ENCODE measurements at regions not wholly inside any gene's neighbourhood (a gene's known extent, or its start where the extent isn't known, plus 50 kb on each side); places are given as distances from the start of the nearest gene placed in this dataset.

GRCh38 chr1:227379555-227379892, 61.2 kb upstream of the CDC42BPA start:
- Histone ChIP-seq H3K9me3 (ENCODE audit: control insufficient read depth, low read length) (no peaks in the 10 kb centered on the region), H3K9ac (ENCODE audit: low read length) (no peak overlapping the region), H3K27me3 (ENCODE audit: control insufficient read depth, insufficient read depth, low read length) (no peaks in the 10 kb centered on the region), H3K4me1 (ENCODE audit: control insufficient read depth, insufficient read depth, low read length) (peaks cover 9% of the 10 kb centered on the region), H3K36me3 (ENCODE audit: control insufficient read depth, insufficient read depth, low read length) (no peaks in the 10 kb centered on the region), H3K4me3 (ENCODE audit: low read length) (no peak overlapping the region)

GRCh38 chr1:227378871-227379554, 60.7 kb upstream of the CDC42BPA start:
- Histone ChIP-seq H3K9me3 (ENCODE audit: control insufficient read depth, low read length) (no peaks in the 10 kb centered on the region), H3K4me1 (ENCODE audit: control insufficient read depth, insufficient read depth, low read length) (peaks cover 9% of the 10 kb centered on the region), H3K36me3 (ENCODE audit: control insufficient read depth, insufficient read depth, low read length) (no peaks in the 10 kb centered on the region), H3K4me3 (ENCODE audit: low read length) (no peak overlapping the region), H3K27me3 (ENCODE audit: control insufficient read depth, insufficient read depth, low read length) (no peaks in the 10 kb centered on the region), H3K9ac (ENCODE audit: low read length) (no peak overlapping the region)

GRCh38 chr1:227378181-227378580, 59.9 kb upstream of the CDC42BPA start:
- no peak overlapping the region for H3K4me3 ChIP-seq (ENCODE audit: low read length)
- no peaks in the 10 kb centered on the region for H3K27me3 ChIP-seq (ENCODE audit: control insufficient read depth, insufficient read depth, low read length)
- no peaks in the 10 kb centered on the region for H3K36me3 ChIP-seq (ENCODE audit: control insufficient read depth, insufficient read depth, low read length)
- H3K9me3 ChIP-seq (ENCODE audit: control insufficient read depth, low read length), result no peaks in the 10 kb centered on the region
- no peak overlapping the region for H3K9ac ChIP-seq (ENCODE audit: low read length)
- H3K4me1 ChIP-seq (ENCODE audit: control insufficient read depth, insufficient read depth, low read length), result peaks cover 11% of the 10 kb centered on the region

DNA sequence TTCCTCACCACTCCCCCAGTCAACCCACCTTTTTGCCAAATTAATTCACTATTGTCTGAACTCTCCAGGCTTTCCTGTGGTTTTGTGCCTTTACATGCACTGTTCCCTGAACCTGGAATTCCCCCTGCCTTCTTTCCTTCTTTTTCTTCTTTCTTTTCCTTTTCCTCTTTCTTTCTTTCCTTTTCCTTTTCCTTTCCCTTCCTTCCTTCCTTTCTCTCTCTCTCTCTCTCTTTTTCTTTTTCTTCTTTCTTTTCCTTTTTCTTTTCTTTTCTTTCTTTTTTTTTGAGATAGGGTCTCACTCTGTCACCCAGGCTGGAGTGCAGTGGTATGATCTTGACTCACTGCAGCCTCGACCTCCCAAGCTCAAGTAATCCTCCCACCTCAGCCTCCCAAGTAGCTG, 56.6 kb upstream of the CDC42BPA start:
- Histone ChIP-seq H3K4me3 (ENCODE audit: low read length) (no peak overlapping the region), H3K27me3 (ENCODE audit: control insufficient read depth, insufficient read depth, low read length) (no peaks in the 10 kb centered on the region), H3K4me1 (ENCODE audit: control insufficient read depth, insufficient read depth, low read length) (peaks cover 42% of the 10 kb centered on the region), H3K9me3 (ENCODE audit: control insufficient read depth, low read length) (no peaks in the 10 kb centered on the region), H3K36me3 (ENCODE audit: control insufficient read depth, insufficient read depth, low read length) (no peaks in the 10 kb centered on the region), H3K9ac (ENCODE audit: low read length) (no peak overlapping the region)

DNA sequence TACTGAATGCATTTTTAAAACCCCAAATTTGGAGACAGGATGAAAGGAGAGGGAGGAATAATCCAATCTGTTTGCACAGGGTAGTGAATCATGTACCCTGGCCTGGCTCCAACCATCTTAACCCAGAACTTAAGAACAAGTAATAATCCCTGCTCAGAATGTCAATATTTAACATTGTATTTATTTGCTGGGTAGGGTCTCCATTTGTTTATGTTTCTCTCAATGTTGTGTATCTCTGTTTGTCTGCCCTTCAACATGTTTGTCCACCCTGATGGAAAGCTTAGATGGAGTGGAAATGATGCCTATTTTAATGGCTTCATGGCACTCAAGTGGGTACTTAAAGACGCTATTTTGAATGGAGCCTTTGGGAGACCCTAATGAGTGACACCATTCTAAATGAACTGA, 54.4 kb upstream of the CDC42BPA start:
- no peaks in the 10 kb centered on the region for H3K36me3 ChIP-seq (ENCODE audit: control insufficient read depth, insufficient read depth, low read length)
- no peak overlapping the region for H3K9ac ChIP-seq (ENCODE audit: low read length)
- H3K27me3 ChIP-seq (ENCODE audit: control insufficient read depth, insufficient read depth, low read length), result no peaks in the 10 kb centered on the region
- H3K4me3 ChIP-seq (ENCODE audit: low read length), result no peak overlapping the region
- H3K9me3 ChIP-seq (ENCODE audit: control insufficient read depth, low read length), result no peaks in the 10 kb centered on the region
- peaks cover 45% of the 10 kb centered on the region for H3K4me1 ChIP-seq (ENCODE audit: control insufficient read depth, insufficient read depth, low read length)

- H3K9ac ChIP-seq (ENCODE audit: low read length), result no peak overlapping the region
- H3K4me3 ChIP-seq (ENCODE audit: low read length), result no peak overlapping the region
These were observed 52.4 kb upstream of the CDC42BPA start for GRCh38 chr1:227370533-227371254.

DNA sequence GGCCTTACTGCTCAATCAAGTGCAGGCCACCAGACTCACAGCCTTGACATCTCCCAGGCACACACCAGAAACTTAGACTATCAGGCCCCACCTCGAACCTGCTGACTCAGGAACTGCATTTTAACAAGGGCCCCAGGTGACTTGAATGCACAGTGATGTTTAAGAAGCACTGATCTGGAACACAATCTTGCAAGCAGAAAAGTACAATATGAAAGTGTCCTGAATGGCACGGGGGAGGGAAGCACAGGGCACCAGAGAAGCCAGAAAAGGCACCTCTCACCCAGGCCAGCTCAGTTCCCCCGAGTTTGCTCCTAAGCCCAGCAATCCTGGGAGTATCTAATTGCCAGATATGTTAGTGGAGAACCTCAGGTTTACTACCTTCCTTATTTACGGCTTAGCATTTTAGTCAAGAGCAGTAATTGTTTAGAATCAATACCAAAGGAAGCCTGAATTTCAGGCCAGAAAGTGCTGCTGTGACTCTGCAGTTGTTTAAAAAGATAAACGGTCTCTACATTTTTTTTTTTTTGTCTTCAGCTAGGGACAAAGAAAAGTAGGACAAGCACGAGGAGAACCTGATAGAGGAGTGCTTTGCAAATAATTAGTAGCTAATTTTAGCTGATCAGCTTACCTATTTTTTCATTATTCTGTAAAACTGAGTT, 50.9 kb upstream of the CDC42BPA start:
- Histone ChIP-seq H3K4me1 (ENCODE audit: control insufficient read depth, insufficient read depth, low read length) (peaks cover 45% of the 10 kb centered on the region), H3K27me3 (ENCODE audit: control insufficient read depth, insufficient read depth, low read length) (no peaks in the 10 kb centered on the region), H3K4me3 (ENCODE audit: low read length) (no peak overlapping the region), H3K9me3 (ENCODE audit: control insufficient read depth, low read length) (no peaks in the 10 kb centered on the region), H3K9ac (ENCODE audit: low read length) (no peak overlapping the region), H3K36me3 (ENCODE audit: control insufficient read depth, insufficient read depth, low read length) (no peaks in the 10 kb centered on the region)

More at GRCh38 chr1:227370533-227371254, 52.4 kb upstream of the CDC42BPA start:
- Histone ChIP-seq H3K27me3 (ENCODE audit: control insufficient read depth, insufficient read depth, low read length) (no peaks in the 10 kb centered on the region), H3K4me1 (ENCODE audit: control insufficient read depth, insufficient read depth, low read length) (peaks cover 45% of the 10 kb centered on the region), H3K9me3 (ENCODE audit: control insufficient read depth, low read length) (no peaks in the 10 kb centered on the region), H3K36me3 (ENCODE audit: control insufficient read depth, insufficient read depth, low read length) (no peaks in the 10 kb centered on the region)
